ENCODE measurements at regions not wholly inside any gene's neighbourhood (a gene's known extent, or its start where the extent isn't known, plus 50 kb on each side); places are given as distances from the start of the nearest gene placed in this dataset.

DNA sequence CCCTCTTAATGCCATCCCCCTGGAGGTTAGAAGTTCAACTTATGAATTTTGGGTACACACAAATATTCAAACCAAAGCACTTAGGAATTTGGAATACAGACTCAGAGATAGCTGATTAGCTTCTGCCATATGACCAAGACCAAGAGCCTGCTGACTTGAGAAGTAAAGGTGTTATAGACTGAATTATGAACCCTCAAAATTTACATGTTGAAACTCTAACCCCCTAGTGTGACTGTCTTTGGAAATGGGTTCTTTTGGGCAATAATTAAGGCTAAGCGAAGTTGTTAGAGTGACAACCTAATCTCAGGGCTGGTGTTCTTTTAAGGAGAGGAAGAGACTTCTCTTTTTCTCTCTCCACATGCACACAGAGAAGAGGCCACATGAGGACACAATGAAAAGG lies 151.2 kb downstream of the COX18 start:
- no peak for TF ChIP-seq EZH2 (IDR thresholded peaks at IDR 0.05)
- TF ChIP-seq, protein P1, sequence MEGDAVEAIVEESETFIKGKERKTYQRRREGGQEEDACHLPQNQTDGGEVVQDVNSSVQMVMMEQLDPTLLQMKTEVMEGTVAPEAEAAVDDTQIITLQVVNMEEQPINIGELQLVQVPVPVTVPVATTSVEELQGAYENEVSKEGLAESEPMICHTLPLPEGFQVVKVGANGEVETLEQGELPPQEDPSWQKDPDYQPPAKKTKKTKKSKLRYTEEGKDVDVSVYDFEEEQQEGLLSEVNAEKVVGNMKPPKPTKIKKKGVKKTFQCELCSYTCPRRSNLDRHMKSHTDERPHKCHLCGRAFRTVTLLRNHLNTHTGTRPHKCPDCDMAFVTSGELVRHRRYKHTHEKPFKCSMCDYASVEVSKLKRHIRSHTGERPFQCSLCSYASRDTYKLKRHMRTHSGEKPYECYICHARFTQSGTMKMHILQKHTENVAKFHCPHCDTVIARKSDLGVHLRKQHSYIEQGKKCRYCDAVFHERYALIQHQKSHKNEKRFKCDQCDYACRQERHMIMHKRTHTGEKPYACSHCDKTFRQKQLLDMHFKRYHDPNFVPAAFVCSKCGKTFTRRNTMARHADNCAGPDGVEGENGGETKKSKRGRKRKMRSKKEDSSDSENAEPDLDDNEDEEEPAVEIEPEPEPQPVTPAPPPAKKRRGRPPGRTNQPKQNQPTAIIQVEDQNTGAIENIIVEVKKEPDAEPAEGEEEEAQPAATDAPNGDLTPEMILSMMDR (IDR thresholded peaks at IDR 0.05), result no peak
- TF ChIP-seq EZH2phosphoT487 (IDR thresholded peaks at IDR 0.05), result no peak
